ENCODE measurements at regions not wholly inside any gene's neighbourhood (a gene's known extent, or its start where the extent isn't known, plus 50 kb on each side); places are given as distances from the start of the nearest gene placed in this dataset.

DNA sequence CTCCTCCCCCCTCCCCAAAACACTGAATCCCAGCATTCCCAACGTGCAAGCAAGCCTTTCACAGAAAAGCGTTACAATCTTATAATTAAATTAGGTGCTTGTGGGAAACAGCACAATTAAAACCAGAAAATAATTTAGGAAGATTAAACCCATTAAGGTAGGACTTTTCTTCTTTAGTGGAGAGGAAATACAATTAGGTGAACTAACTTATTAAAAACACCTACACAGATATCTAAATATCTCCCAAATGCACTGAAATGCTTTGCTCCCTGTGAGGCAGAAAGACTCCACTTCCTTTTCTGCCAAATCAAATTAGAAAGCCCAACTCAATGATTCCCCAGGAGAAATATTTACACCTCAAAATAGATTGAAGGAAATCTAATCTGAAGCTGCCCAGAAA lies 60.9 kb upstream of the ETS2 start:
- TF ChIP-seq, protein P1, sequence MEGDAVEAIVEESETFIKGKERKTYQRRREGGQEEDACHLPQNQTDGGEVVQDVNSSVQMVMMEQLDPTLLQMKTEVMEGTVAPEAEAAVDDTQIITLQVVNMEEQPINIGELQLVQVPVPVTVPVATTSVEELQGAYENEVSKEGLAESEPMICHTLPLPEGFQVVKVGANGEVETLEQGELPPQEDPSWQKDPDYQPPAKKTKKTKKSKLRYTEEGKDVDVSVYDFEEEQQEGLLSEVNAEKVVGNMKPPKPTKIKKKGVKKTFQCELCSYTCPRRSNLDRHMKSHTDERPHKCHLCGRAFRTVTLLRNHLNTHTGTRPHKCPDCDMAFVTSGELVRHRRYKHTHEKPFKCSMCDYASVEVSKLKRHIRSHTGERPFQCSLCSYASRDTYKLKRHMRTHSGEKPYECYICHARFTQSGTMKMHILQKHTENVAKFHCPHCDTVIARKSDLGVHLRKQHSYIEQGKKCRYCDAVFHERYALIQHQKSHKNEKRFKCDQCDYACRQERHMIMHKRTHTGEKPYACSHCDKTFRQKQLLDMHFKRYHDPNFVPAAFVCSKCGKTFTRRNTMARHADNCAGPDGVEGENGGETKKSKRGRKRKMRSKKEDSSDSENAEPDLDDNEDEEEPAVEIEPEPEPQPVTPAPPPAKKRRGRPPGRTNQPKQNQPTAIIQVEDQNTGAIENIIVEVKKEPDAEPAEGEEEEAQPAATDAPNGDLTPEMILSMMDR (IDR thresholded peaks at IDR 0.05; ENCODE audit: low read depth, low read length): no peak
- TF ChIP-seq POLR2A (IDR thresholded peaks at IDR 0.05; ENCODE audit: extremely low read depth, insufficient read length): no peak
